Osteocyte (in vitro differentiated cells): ENCODE measurements at regions not wholly inside any gene's neighbourhood (a gene's known extent, or its start where the extent isn't known, plus 50 kb on each side); places are given as distances from the start of the nearest gene placed in this dataset.

Experiments used
- DNase-seq: peaks from one replicate; pipeline ENCODE4 v3.0.0; 2021; ENCODE audit warnings: mixed read lengths; ENCODE audit not compliant: unreplicated experiment; ENCODE audit errors: extremely low spot score
- H3K27ac Mint-ChIP-seq: one replicate; pipeline ENCODE4 v1.8.0; 2021; ENCODE audit warnings: mild to moderate bottlenecking, mixed read lengths; ENCODE audit not compliant: unreplicated experiment
- H3K27me3 Mint-ChIP-seq: one replicate; pipeline ENCODE4 v1.8.0; 2021; ENCODE audit warnings: mixed read lengths; ENCODE audit not compliant: unreplicated experiment
- H3K36me3 Mint-ChIP-seq: one replicate; pipeline ENCODE4 v1.8.0; 2021; ENCODE audit warnings: mixed read lengths; ENCODE audit not compliant: unreplicated experiment
- H3K4me1 Mint-ChIP-seq: one replicate; pipeline ENCODE4 v1.8.0; 2021; ENCODE audit warnings: mixed read lengths; ENCODE audit not compliant: unreplicated experiment
- H3K4me3 Mint-ChIP-seq: one replicate; pipeline ENCODE4 v1.8.0; 2021; ENCODE audit warnings: mild to moderate bottlenecking, moderate library complexity, mixed read lengths; ENCODE audit not compliant: unreplicated experiment
- H3K9me3 Mint-ChIP-seq: one replicate; pipeline ENCODE4 v1.8.0; 2021; ENCODE audit warnings: mixed read lengths; ENCODE audit not compliant: unreplicated experiment
- TF ChIP-seq, protein P1 (sequence below): fragments of 200-600 bp; sonication (generic); IDR thresholded peaks from 2 replicates; pipeline ENCODE4 v1.5.0; 2021; ENCODE audit warnings: antibody characterized with exemption, mild to moderate bottlenecking, moderate library complexity

DNA sequence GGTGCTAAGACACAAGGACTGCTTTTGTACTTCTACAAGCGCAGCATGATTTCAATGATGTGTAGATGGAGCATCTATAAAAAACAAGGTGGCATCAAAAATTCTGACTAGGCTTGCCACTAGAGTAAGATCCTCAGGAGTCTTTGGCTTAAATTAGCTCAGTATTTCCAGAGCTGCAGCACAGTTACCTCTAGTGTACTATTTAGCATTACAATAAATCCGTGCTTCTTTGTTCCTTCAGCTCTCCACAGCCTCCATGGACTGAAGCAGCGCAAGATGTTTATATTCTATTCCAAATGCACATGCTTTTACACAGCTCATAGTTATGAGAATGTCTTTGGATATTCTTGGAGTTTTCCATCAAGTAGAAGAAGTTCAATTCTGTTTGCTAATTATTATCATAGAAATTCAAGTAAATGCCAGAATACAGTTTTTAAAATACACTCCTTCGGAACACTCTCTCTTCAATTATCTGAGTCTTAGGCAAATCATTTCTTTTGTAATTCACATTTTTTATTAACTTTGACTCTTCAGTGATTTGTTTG is 1133.0 kb upstream of the LRRTM1 start:
- Mint-ChIP-seq H3K4me3 (no peak overlapping the region), H3K27me3 (no peaks in the 10 kb centered on the region)
- TF ChIP-seq, protein P1, sequence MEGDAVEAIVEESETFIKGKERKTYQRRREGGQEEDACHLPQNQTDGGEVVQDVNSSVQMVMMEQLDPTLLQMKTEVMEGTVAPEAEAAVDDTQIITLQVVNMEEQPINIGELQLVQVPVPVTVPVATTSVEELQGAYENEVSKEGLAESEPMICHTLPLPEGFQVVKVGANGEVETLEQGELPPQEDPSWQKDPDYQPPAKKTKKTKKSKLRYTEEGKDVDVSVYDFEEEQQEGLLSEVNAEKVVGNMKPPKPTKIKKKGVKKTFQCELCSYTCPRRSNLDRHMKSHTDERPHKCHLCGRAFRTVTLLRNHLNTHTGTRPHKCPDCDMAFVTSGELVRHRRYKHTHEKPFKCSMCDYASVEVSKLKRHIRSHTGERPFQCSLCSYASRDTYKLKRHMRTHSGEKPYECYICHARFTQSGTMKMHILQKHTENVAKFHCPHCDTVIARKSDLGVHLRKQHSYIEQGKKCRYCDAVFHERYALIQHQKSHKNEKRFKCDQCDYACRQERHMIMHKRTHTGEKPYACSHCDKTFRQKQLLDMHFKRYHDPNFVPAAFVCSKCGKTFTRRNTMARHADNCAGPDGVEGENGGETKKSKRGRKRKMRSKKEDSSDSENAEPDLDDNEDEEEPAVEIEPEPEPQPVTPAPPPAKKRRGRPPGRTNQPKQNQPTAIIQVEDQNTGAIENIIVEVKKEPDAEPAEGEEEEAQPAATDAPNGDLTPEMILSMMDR = no peak

DNA sequence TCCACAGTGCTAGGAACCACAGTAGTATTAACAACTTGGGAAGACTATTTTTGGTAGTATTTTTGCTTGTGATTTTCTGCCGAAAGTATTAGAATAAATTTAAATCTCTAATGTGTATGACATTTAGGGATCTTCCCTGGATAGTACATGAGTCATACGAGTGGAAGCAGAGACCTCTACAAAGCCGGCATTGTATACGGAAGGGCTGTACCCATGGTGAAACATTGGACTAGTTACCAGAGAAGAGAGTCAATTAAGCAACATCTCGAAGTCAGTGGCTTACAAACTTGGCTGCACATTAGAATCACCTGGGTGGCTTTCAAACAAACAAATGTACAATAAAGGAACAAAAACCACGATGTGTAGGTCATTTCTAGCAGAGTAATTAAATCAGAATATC is 1131.7 kb upstream of the LRRTM1 start:
- TF ChIP-seq, protein P1 = no peak

More for the DNA sequence above, 1133.0 kb upstream of the LRRTM1 start:
- no peaks in the 10 kb centered on the region for H3K4me1 Mint-ChIP-seq
- no peak overlapping the region for H3K27ac Mint-ChIP-seq
- no peak for DNase-seq
- H3K9me3 Mint-ChIP-seq = peaks cover 28% of the 10 kb centered on the region
- no peaks in the 10 kb centered on the region for H3K36me3 Mint-ChIP-seq

DNA sequence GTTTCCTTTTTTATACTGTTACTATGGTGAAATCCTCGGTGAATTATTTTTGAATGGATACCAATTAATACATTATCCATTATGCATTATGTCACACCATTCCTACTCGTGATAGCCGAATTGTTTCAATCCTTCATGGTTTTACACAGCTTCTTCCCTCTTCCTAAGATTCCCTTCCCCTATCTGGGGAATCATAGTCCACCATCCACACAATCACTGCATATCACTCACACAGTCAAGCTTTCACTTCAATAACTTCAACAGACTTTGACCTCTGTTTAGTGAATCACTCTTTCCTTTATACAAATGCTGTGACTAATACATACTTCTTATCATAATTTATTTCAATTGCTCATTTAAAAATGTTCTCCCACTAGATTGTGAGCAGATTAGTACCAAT is 1108.1 kb upstream of the LRRTM1 start:
- Mint-ChIP-seq H3K27ac (no peak overlapping the region), H3K36me3 (no peaks in the 10 kb centered on the region)
- TF ChIP-seq, protein P1 = no peak

More for the DNA sequence above, 1131.7 kb upstream of the LRRTM1 start:
- H3K9me3 Mint-ChIP-seq = peaks cover 26% of the 10 kb centered on the region
- H3K27me3 Mint-ChIP-seq = no peaks in the 10 kb centered on the region
- H3K4me1 Mint-ChIP-seq = no peaks in the 10 kb centered on the region
- no peaks in the 10 kb centered on the region for H3K36me3 Mint-ChIP-seq
- H3K4me3 Mint-ChIP-seq = no peak overlapping the region
- H3K27ac Mint-ChIP-seq = no peak overlapping the region
- no peak for DNase-seq

DNA sequence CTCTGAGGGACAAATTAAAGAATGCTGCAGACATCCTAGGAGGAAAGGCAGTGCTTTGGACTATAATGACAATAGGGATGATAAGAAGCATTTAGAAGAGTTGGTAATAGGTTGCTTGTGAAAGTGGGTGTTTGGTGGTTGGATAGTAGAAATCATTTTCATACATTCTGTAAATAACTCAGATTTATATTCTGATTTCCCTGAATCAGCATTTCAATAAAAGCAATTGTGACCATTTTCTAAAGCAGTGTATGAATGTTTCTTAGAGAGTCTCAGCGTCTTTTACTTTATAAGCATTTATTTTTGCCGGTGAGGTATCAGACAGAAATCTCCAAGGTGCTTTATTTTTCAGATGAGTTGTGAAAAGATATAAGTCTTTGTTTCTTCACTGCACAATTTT is 1099.0 kb upstream of the LRRTM1 start:
- TF ChIP-seq, protein P1 = no peak
- Mint-ChIP-seq H3K4me1 (no peaks in the 10 kb centered on the region), H3K27me3 (no peaks in the 10 kb centered on the region), H3K27ac (no peak overlapping the region), H3K36me3 (no peaks in the 10 kb centered on the region), H3K4me3 (no peak overlapping the region), H3K9me3 (peaks cover 12% of the 10 kb centered on the region)
- no peak for DNase-seq

More for the DNA sequence above, 1108.1 kb upstream of the LRRTM1 start:
- Mint-ChIP-seq H3K4me3 (no peak overlapping the region), H3K4me1 (no peaks in the 10 kb centered on the region), H3K27me3 (no peaks in the 10 kb centered on the region), H3K9me3 (peaks cover 4% of the 10 kb centered on the region)
- no peak for DNase-seq

DNA sequence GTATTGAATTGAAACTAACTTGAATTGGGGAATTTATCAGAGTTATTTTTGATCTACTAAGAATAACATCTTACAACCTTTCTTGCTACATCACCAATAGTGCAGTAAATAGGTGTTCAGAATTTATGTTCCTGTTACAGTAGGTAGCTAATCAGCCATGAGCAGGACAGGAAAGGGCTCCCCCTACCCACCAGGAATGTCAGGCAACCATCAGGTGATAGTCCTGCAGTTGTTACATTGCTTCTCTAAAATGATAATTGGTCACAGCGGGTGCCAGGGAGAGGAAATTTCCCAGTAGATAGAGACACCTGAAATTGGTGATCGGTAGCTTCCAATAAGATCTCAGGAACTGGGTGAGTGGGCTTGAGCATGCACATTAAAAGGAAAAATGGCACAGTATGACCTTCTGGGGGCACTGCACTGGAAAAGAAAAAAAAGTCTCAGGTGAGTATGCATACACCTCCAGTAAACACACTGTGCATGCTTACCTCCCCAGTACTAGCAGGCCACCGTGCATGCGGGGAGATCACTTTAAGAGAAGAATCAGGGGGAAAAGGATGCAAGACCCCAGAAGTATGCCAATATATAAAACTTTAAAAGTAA is 1092.0 kb upstream of the LRRTM1 start:
- TF ChIP-seq, protein P1 = no peak
- Mint-ChIP-seq H3K27ac (no peak overlapping the region), H3K36me3 (no peaks in the 10 kb centered on the region), H3K27me3 (no peaks in the 10 kb centered on the region), H3K4me1 (no peaks in the 10 kb centered on the region), H3K9me3 (peaks cover 24% of the 10 kb centered on the region), H3K4me3 (no peak overlapping the region)
- no peak for DNase-seq
